ENCODE measurements at regions not wholly inside any gene's neighbourhood (a gene's known extent, or its start where the extent isn't known, plus 50 kb on each side); places are given as distances from the start of the nearest gene placed in this dataset.

DNA sequence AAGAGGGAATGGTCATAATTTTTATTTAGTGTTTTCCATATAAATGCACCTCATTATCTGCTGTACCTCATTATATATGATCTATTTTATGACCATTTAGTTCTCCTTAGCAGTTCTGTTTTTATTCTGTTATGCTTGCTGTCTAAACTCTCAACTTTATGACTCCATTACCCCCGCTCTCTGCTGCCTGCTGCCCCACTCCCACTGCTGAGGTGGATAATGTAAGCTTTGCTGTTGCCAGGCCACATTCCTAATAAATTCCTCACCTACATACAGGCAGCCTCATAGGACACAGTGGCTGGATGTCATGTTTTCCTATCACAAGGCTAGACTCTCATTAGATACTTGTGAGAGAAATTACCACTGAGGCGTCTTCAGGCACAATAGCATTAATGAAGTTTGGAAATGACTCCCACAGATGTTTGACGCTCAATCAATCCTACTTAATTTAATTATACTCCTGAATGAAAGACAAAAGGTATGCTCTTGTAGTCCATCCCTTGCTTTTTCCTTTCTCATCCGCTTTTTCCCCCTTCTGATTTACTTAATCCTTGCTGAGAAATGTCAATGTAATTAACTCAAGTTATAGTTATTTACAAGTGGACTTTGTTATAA lies 497.5 kb upstream of the IGFBP7 start:
- no peak for DNase-seq (ENCODE audit: low spot score)
- in situ Hi-C loops (cut with HindIII; ENCODE audit: low sequenced_read_pairs) = no loop called here

DNA sequence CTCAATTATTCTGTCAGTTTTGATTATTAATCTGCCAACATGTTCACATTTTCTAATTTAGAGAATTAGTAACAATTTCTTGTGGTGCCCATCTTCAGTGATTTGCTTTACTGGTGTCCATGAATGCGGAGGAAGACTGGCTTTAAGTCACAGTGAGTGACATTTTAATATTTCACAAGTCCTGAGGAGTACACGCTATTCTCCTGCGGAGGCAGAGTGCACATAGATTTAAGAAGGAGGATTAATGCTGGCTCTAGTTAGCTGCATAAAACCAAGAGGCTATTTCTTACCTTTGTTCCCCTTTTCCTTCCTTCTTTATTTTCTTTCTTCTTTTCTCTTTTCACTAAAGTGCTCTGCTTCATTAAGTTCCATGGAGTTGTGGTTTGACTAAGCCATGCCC lies 495.2 kb upstream of the IGFBP7 start:
- DNase-seq (ENCODE audit: low spot score) = no peak
- in situ Hi-C loops (cut with HindIII; ENCODE audit: low sequenced_read_pairs) = no loop called here

DNA sequence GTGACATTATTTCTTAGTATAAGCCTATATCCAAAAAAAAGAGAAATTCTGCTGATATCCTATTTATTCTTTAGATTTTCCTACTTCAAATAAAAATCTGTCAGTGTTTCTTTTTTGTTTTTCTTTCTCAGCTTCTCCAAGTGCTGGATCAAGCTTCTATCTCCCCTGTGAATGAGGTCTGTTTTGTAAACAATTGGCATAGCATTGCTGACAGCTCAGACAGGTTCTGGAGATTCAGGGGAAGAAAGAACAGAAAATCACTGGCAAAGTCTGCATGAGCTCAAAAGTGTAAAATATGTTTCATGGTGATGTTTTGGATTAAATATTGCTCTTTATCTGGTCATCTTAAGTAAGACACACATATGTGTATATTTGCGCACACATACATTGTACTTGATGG lies 492.0 kb upstream of the IGFBP7 start:
- DNase-seq (ENCODE audit: low spot score) = no peak
- in situ Hi-C loops (cut with HindIII; ENCODE audit: low sequenced_read_pairs) = no loop called here

DNA sequence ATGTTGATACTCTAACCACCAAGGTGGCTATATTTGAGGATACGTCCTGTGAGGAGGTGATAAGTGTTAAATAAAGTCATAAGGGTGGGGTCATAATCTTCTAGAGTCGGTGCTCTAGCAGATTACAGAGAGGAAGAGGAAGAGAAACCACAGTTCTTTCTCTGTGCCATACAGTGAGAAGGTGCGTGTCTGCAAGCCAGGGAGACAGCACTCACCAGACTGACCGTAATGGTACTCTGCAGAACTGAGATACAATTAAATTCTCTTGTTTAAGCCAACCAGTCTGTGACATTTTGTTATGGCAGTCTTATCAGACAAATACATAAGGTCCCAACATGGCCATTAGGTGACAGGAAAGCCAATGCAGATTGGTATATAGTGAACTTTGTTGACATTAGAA lies 480.9 kb upstream of the IGFBP7 start:
- DNase-seq (ENCODE audit: low spot score) = no peak
- in situ Hi-C loops (cut with HindIII; ENCODE audit: low sequenced_read_pairs) = no loop called here

DNA sequence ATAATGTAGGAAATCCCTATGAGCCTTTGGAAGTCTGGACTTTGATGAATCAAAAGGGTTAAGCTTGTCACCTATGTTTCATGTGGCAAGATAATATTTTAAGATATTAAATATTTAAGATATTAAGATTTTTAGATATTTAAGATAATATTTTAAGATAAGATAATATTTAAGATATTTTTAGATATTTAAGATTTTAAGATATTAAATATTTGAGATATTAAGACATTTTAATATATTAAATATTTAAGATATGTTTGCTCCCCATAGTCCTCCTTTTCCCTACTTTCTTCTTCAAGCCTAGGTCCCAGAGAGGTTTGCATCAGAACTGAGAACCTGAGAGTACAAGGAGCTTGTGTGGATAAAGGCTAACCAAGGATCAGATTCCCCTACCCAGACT lies 478.4 kb upstream of the IGFBP7 start:
- in situ Hi-C loops (cut with HindIII; ENCODE audit: low sequenced_read_pairs) = no loop called here
- DNase-seq (ENCODE audit: low spot score) = no peak

DNA sequence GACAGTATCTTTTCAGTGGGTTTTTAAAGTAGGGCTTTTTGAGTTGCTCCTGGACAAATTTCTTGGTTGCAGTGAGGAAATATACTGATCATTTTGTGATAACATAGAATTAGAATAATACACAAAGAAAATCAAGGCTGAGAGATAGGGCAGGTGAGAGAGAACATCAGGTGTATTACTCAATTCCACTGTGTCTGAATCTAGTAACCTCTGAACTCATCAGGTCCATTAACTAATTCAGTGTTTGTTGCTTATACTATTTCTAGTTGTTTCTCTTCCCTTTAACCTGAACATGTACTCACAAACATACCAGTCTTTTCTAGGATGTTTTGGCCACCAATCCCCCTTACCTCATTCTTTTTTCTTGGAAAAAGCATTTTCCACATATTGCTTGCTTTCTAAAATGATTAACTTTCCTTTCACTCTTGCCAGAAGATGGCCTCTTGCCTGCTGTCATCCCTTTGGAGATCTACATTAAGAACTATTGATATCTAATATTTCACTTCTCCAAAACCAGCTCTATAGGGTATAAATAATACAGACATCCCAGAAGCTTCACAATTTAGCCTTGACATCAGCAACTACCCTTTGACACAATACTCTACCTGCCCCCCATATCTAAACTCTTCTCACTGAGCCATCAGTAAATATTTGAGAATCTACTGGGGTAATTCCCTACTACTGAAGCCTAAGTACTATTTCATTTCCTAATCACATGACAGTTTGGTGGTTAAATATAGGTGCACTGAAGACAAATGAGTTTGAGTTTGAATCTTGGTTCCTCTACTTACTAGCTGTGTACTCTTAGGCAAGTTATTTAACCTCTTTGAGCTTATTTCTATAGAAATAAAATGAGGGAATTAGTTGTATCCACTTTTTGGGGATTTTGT lies 470.8 kb upstream of the IGFBP7 start:
- no peak for DNase-seq (ENCODE audit: low spot score)
- in situ Hi-C loops (cut with HindIII; ENCODE audit: low sequenced_read_pairs) = no loop called here

DNA sequence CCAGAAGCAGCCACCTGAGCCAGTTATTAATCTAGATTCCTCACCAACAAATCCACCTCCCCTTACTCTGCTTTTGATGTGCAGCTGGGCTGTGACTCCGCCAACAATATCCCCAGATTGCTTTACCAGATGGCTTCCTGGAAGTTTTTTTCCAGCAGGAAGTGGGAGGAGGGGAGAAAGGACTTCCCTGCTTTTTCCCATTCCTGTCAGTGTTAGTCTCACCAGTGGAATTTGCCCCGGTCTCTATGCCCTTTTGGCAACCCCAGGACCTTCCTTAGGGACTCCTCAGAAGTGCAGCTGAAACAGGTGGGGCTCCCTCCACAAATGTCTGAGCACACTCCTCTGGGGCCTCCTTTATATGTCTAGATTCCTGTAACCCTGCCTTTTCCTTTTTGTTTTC lies 465.2 kb upstream of the IGFBP7 start:
- in situ Hi-C loops (cut with HindIII; ENCODE audit: low sequenced_read_pairs) = no loop called here
- no peak for DNase-seq (ENCODE audit: low spot score)

DNA sequence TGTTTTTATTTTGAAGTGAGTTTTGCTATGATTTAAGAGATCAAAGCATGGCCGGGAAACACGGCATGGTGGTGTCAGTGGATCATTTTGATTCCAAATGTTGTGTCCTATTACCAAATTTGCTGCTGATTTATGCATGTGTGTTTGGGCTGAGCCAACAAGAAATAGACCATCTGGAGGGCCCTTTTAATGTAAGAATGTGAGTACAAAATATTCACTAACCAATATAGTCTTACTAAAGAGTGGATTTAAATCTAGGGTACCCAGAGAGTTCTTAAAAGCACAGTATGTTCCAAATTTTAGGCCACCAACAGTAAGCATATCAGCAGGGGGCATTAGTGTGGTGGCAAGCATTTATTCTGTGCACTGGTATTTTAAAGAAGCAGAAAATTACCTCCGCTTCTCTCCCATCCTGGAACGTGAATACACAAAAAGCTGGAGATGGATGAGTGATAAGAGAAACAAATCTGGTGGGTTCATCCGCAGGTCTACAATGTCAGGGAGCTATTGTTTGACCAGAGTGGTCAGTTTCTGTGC lies 444.4 kb upstream of the IGFBP7 start:
- no peak for DNase-seq (ENCODE audit: low spot score)
- in situ Hi-C loops (cut with HindIII; ENCODE audit: low sequenced_read_pairs) = no loop called here

DNA sequence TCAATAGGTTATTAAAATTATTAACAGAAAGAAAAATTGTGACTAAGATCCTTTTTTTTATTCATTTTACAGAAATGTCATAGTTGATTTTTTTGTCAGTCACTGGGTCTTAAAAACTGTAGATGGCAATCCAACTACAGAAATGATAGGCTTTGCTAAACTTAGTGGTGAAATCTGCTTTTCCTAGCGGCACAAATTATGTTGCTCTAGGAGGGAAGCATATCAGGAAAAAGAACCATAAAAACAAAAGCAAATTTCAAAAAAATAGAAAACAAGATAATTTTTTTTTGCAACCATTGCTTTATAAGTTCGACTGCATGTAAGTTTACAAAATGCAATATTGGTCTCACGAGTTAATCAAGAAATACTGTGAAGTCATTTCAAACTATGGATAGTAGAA lies 443.5 kb upstream of the IGFBP7 start:
- no peak for DNase-seq (ENCODE audit: low spot score)
- in situ Hi-C loops (cut with HindIII; ENCODE audit: low sequenced_read_pairs) = no loop called here

DNA sequence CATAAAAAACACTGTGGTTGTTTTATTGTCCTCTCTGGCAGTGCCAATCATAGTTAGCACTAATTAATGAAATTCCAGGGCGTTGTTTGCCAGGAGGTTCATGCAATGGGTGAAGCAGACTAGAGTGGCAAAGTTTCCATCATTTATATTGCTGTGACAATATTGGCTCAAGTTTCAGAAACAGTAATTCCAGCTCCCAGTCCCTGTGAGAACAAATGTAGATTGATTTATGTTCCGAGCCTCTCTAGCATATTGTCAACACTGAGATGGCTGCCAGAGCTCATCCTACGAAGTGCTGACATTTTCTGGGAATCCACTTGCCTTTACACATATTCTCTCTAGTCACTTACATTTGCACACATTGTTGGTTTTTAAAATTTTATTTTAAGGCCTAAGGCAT lies 440.0 kb upstream of the IGFBP7 start:
- in situ Hi-C loops (cut with HindIII; ENCODE audit: low sequenced_read_pairs) = no loop called here
- DNase-seq (ENCODE audit: low spot score) = no peak

DNA sequence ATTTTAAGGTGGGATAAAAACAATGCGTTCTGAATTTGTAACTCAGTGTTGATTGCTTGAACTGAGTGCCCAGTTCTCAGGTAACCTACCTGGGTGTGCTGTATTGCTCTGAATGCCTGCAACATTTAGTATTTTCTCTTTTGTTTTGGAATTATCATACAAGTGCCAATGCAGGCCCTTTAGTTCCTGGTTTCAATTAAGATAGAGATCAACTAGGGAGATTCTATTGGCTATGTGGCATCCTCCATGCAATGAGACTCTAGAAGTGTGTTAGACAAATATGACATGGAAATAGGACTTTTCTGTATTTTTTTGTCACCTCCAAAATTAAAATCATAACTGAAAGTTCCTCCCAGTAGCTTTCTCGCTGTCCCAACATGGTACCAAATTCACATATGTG lies 438.7 kb upstream of the IGFBP7 start:
- DNase-seq (ENCODE audit: low spot score) = no peak
- in situ Hi-C loops (cut with HindIII; ENCODE audit: low sequenced_read_pairs) = no loop called here

DNA sequence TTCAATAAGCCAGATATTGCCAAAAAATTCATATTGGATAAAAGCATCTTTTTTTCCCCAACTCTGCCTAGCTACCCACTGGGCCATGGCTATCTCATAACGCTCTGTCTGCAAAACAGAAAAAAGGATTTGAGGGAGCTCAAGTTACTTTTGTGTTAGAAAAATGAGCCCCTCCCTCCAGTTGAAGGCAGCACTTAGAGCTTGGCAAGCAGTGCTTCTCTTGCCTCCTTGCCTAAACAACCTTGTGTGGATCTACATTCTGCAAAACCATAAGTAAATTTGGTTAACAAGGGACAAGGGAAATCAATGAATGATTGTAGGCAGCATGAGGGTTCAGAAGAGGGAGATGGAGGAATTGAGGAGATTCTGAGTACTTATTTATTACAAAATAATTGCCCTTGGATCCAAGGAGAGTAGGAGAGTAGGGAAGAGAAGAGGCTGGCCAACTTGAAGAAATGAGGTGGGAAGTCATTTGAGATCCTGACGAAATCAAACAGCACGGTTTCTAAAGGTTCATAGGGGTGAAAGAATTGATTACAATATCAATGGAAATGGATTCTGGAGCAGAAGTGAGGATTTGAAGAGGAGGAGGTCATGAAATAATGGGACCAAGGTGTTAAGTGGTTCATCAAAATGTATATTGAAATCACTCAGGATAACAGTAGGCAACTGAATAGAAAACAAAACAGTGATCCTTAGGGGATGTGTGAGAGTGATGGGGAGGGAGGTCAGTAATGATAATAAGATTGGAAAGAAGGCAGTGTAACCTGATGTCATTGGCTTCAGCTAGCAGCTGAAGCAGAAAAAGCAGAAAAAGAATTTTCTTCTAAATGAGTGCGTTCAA lies 434.8 kb upstream of the IGFBP7 start:
- no peak for DNase-seq (ENCODE audit: low spot score)
- in situ Hi-C loops (cut with HindIII; ENCODE audit: low sequenced_read_pairs) = no loop called here

DNA sequence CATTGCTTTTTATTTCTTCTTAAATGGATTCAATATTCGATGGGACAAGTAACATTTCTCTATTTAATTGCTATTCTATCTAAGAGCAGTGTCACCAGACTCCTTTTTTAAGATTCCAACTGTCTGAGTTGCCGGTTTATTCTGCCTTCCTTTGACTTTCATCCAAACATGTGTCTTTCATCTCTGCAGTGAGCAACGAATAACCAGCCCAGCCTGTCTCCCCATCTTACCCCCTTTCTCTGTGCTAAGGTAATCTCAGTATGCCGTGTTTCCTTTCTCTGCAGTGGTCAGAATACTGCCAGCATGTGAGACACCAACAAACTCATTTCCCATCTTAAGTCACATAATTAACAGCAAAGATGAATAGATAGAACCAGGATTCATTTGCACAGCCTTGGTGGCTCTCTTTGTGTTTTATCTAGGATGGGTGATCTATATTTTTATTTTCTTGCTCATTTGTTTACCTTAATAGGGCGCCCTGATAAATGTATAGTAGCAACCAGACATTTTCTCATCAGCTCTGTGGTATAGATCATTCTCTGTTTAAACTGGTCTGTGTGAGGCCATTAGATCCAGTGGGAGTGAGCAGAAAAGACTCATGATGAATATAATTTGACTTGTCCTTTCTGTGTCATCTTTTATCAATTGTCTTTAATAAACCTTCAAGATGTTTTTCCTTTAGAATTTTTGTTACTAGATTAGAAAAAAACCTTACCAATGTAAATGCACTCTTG lies 394.8 kb upstream of the IGFBP7 start:
- in situ Hi-C loops (cut with HindIII; ENCODE audit: low sequenced_read_pairs) = no loop called here
- no peak for DNase-seq (ENCODE audit: low spot score)

DNA sequence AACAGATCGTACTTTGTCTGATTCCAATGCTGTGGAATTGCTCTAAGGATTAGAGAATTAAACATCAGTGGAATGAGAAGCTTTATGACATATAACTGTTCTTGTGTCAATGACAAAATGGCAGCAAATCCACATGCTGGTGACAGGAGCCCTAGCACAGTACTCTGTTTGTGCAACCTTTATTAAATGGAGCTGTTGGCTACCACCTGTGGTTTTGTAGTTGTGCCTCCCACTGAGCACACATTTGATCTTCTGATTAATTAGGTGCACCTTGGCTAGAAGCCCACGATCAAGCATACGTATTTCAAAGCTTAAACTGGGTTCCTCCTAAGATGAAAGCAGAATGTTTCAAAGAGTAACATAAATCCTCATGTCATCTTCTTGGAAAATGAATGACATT lies 394.0 kb upstream of the IGFBP7 start:
- in situ Hi-C loops (cut with HindIII; ENCODE audit: low sequenced_read_pairs) = no loop called here
- no peak for DNase-seq (ENCODE audit: low spot score)

DNA sequence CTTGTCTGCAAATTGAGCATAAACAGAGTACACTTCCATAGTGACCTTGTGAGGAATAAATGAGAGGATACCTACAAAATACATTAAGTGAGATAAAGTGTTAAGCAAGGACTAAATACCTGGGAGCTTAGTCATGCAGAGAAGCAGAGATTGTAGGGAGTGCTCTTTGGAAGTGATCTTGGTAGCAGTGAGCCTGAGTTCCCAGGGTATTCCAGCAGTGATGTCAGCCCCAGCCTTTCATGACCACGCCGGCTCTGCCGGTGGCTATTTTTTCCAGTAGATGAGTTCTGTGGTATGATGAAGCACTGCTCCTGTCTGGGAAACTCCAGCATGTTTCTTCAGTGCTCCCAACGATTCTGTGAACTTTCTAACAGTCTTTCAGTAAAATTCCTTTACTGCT lies 391.5 kb upstream of the IGFBP7 start:
- in situ Hi-C loops (cut with HindIII; ENCODE audit: low sequenced_read_pairs) = no loop called here
- no peak for DNase-seq (ENCODE audit: low spot score)

DNA sequence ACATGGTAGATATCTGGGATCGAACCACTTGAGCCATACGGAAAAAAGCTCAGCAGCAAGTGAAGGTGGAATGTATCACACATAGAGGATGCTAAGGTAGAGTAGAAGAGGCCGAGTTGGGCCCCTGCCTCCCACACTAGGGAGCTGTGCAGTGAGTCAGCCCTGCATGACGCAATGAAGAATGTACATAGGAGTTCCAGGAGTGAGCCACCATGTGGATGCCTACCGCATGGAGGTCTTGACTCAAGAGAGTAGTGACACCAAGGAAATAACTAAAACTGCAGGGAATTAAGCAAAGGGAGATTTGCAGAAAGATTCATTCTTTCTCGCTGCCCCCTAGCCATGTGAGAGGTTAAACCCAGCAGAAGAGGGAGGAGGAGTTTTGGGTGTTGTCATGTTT lies 389.6 kb upstream of the IGFBP7 start:
- DNase-seq (ENCODE audit: low spot score) = no peak
- in situ Hi-C loops (cut with HindIII; ENCODE audit: low sequenced_read_pairs) = no loop called here

DNA sequence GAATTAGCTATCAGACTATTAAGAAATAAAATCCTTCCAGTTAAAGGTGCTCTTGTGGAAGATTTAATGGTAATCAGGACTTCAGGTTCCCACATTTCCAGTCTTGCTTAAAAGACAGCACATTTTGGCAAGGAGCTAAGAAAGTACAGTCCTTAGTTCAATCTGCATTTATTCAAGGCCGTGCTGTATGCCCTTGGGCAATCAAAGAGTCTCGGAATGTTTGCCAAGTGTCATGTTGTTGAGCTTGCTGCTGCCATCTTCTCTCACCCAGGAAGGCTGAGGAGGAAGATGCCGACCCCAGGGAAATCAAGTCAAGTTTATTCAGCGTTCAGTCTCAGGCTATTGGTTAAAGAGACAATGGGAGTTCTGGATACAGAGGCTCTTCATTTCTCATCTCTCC lies 388.1 kb upstream of the IGFBP7 start:
- DNase-seq (ENCODE audit: low spot score) = no peak
- in situ Hi-C loops (cut with HindIII; ENCODE audit: low sequenced_read_pairs) = no loop called here

DNA sequence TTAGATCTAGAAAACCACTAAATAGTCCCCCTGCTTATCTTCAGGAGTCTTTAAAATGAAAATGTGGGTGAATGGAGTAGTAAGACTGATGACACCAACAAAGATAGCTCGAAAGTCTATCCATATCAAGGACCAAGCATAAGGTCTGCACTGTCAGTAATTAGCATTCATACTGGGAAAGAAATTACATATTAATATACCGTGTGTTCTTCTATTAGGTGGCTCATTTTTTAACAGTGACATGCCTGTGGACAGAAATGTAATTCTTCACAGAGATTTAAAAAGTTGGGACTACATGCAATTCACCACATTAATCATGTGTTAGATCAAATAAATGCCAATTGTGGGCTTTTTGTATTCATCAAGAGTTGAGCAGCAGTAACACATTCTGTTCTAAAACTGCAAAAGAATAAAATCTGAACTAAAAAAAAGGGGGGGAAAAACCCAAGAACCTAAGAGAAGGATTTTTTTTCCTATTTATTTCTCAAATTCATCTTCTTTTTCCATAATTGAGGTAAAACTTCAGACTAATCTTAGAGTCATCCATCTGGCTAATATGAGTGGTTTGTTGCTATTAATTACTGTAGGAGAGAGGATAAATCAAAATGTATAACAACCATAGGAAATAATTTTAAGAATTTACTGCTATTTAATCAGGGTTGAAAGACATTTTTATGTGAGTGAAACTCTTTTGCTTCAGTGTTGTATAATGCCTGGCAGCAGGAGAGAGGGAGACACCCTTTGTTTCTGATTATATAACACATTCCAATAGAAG lies 386.7 kb upstream of the IGFBP7 start:
- DNase-seq (ENCODE audit: low spot score) = no peak
- in situ Hi-C loops (cut with HindIII; ENCODE audit: low sequenced_read_pairs) = no loop called here

DNA sequence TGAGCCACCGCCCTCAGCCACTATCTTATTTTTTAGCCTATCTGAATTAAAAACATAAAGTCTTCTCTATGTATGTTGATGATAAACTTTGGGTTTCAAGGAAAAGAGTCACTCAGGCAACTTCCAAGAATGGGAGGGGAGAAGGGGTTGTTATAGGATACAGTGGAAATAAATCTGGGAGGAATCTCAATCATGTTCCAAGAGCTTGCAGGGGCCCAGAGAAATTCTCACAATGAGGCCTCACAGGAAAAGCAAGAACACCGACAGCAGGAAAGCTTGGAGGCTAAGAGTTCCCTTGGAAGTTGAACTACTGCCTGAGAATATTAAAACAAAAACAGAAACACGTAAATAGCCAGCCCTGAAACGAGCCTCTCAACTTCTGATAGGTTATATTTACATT lies 384.6 kb upstream of the IGFBP7 start:
- DNase-seq (ENCODE audit: low spot score) = no peak
- in situ Hi-C loops (cut with HindIII; ENCODE audit: low sequenced_read_pairs) = no loop called here

Data from G401 (cell line).